DMS153 (cell line): ENCODE measurements at regions not wholly inside any gene's neighbourhood (a gene's known extent, or its start where the extent isn't known, plus 50 kb on each side); places are given as distances from the start of the nearest gene placed in this dataset.
"Not testable (repeated sequence)": the region's sequence is repeated elsewhere in the genome, so short reads cannot be mapped to it uniquely, and the experiment has no call there.

Source experiments
- DNase-seq: peaks from one replicate; lab custom pipeline; 2025; lab: John Stamatoyannopoulos, UW

GRCh38 chr11:71182791-71183677, 69.3 kb downstream of the SHANK2 start:
- DNase-seq: no peak

- DNase-seq: no peak
Observed at GRCh38 chr11:71181566-71181965, 70.8 kb downstream of the SHANK2 start.

- DNase-seq: no peak
Observed at GRCh38 chr11:71180694-71181470, 71.5 kb downstream of the SHANK2 start.

GRCh38 chr11:71179877-71180605, 72.3 kb downstream of the SHANK2 start:
- DNase-seq: no peak

- DNase-seq: no peak
Observed at GRCh38 chr11:71178076-71178475, 74.3 kb downstream of the SHANK2 start.

- DNase-seq: no peak
Observed at GRCh38 chr11:71176812-71177211, 75.6 kb downstream of the SHANK2 start.

GRCh38 chr11:71173709-71174108, 78.7 kb downstream of the SHANK2 start:
- DNase-seq: no peak

GRCh38 chr11:71172680-71173079, 79.7 kb downstream of the SHANK2 start:
- DNase-seq: no peak

GRCh38 chr11:71171576-71171975, 80.8 kb downstream of the SHANK2 start:
- no peak for DNase-seq

- DNase-seq: no peak
Observed at GRCh38 chr11:71170624-71171423, 81.6 kb downstream of the SHANK2 start.

- DNase-seq: no peak
Observed at GRCh38 chr11:71169313-71169712, 83.1 kb downstream of the SHANK2 start.

- not testable (repeated sequence) for DNase-seq
Observed at GRCh38 chr11:71167814-71168213, 84.6 kb downstream of the SHANK2 start.

GRCh38 chr11:71165771-71166170, 86.6 kb downstream of the SHANK2 start:
- no peak for DNase-seq

- no peak for DNase-seq
Observed at GRCh38 chr11:71164621-71165020, 87.8 kb downstream of the SHANK2 start.

GRCh38 chr11:71164186-71164585, 88.2 kb downstream of the SHANK2 start:
- DNase-seq: no peak

- no peak for DNase-seq
Observed at GRCh38 chr11:71163371-71163770, 89.0 kb downstream of the SHANK2 start.

- no peak for DNase-seq
Observed at GRCh38 chr11:71158936-71159335, 93.4 kb downstream of the SHANK2 start.

GRCh38 chr11:71157676-71158075, 94.7 kb downstream of the SHANK2 start:
- DNase-seq: not testable (repeated sequence)

- DNase-seq: no peak
Observed at GRCh38 chr11:71156301-71156700, 96.1 kb downstream of the SHANK2 start.

- DNase-seq: no peak
Observed at GRCh38 chr11:71155846-71156245, 96.5 kb downstream of the SHANK2 start.

- DNase-seq: no peak
Observed at GRCh38 chr11:71154261-71154805, 98.0 kb downstream of the SHANK2 start.
